ENCODE measurements at regions not wholly inside any gene's neighbourhood (a gene's known extent, or its start where the extent isn't known, plus 50 kb on each side); places are given as distances from the start of the nearest gene placed in this dataset.

GRCh38 chr3:31188112-31188511 is 293.7 kb upstream of the GADL1 start:
- TF ChIP-seq CTCF (IDR thresholded peaks at IDR 0.05) (no peak), POLR2A (IDR thresholded peaks at IDR 0.05) (no peak)

All from esophagus squamous epithelium (tissue), 4 donors.